ENCODE measurements at regions not wholly inside any gene's neighbourhood (a gene's known extent, or its start where the extent isn't known, plus 50 kb on each side); places are given as distances from the start of the nearest gene placed in this dataset.
"Not testable (repeated sequence)": the region's sequence is repeated elsewhere in the genome, so short reads cannot be mapped to it uniquely, and the experiment has no call there.

GRCh38 chr6:112974931-112975330 lies 627.8 kb downstream of the RFPL4B start:
- not testable (repeated sequence) for DNase-seq (ENCODE audit: low read depth in 2 of 3, low spot score in 1 of 3)

- not testable (repeated sequence) for DNase-seq (ENCODE audit: low read depth in 2 of 3, low spot score in 1 of 3)
Observed at GRCh38 chr6:112976579-112976978, 629.4 kb downstream of the RFPL4B start.

GRCh38 chr6:112979830-112980229 lies 632.7 kb downstream of the RFPL4B start:
- DNase-seq (ENCODE audit: low read depth in 2 of 3, low spot score in 1 of 3) = no peak

GRCh38 chr6:112980676-112981075 lies 633.5 kb downstream of the RFPL4B start:
- no peak for DNase-seq (ENCODE audit: low read depth in 2 of 3, low spot score in 1 of 3)

- no peak for DNase-seq (ENCODE audit: low read depth in 2 of 3, low spot score in 1 of 3)
Observed at GRCh38 chr6:112983713-112984261, 636.7 kb downstream of the RFPL4B start.

- no peak for DNase-seq (ENCODE audit: low read depth in 2 of 3, low spot score in 1 of 3)
Observed at GRCh38 chr6:112984899-112985298, 637.8 kb downstream of the RFPL4B start.

GRCh38 chr6:112986321-112986720 lies 639.2 kb downstream of the RFPL4B start:
- DNase-seq (ENCODE audit: low read depth in 2 of 3, low spot score in 1 of 3) = no peak

GRCh38 chr6:112988748-112989147 lies 641.6 kb downstream of the RFPL4B start:
- no peak for DNase-seq (ENCODE audit: low read depth in 2 of 3, low spot score in 1 of 3)

GRCh38 chr6:112990971-112991370 lies 643.8 kb downstream of the RFPL4B start:
- no peak for DNase-seq (ENCODE audit: low read depth in 2 of 3, low spot score in 1 of 3)

- DNase-seq (ENCODE audit: low read depth in 2 of 3, low spot score in 1 of 3) = no peak
Observed at GRCh38 chr6:112991912-112992311, 644.8 kb downstream of the RFPL4B start.

- DNase-seq (ENCODE audit: low read depth in 2 of 3, low spot score in 1 of 3) = no peak
Observed at GRCh38 chr6:112997421-112998085, 650.4 kb downstream of the RFPL4B start.

GRCh38 chr6:113004054-113004453 lies 656.9 kb downstream of the RFPL4B start:
- DNase-seq (ENCODE audit: low read depth in 2 of 3, low spot score in 1 of 3) = no peak

GRCh38 chr6:113004470-113005270 lies 657.5 kb downstream of the RFPL4B start:
- no peak for DNase-seq (ENCODE audit: low read depth in 2 of 3, low spot score in 1 of 3)

- no peak for DNase-seq (ENCODE audit: low read depth in 2 of 3, low spot score in 1 of 3)
Observed at GRCh38 chr6:113006494-113006893, 659.4 kb downstream of the RFPL4B start.

- no peak for DNase-seq (ENCODE audit: low read depth in 2 of 3, low spot score in 1 of 3)
Observed at GRCh38 chr6:113009682-113010081, 662.6 kb downstream of the RFPL4B start.

- no peak for DNase-seq (ENCODE audit: low read depth in 2 of 3, low spot score in 1 of 3)
Observed at GRCh38 chr6:113010196-113010989, 663.3 kb downstream of the RFPL4B start.

GRCh38 chr6:113011389-113011788 lies 664.3 kb downstream of the RFPL4B start:
- no peak for DNase-seq (ENCODE audit: low read depth in 2 of 3, low spot score in 1 of 3)

- DNase-seq (ENCODE audit: low read depth in 2 of 3, low spot score in 1 of 3) = no peak
Observed at GRCh38 chr6:113011801-113012200, 664.7 kb downstream of the RFPL4B start.

GRCh38 chr6:113015249-113015648 lies 668.1 kb downstream of the RFPL4B start:
- DNase-seq (ENCODE audit: low read depth in 2 of 3, low spot score in 1 of 3) = no peak

GRCh38 chr6:113017353-113017752 lies 670.2 kb downstream of the RFPL4B start:
- DNase-seq (ENCODE audit: low read depth in 2 of 3, low spot score in 1 of 3) = no peak

GRCh38 chr6:113018351-113019151 lies 671.4 kb downstream of the RFPL4B start:
- DNase-seq (ENCODE audit: low read depth in 2 of 3, low spot score in 1 of 3) = no peak
